ENCODE measurements at regions not wholly inside any gene's neighbourhood (a gene's known extent, or its start where the extent isn't known, plus 50 kb on each side); places are given as distances from the start of the nearest gene placed in this dataset.
"Not testable (repeated sequence)": the region's sequence is repeated elsewhere in the genome, so short reads cannot be mapped to it uniquely, and the experiment has no call there.

DNA sequence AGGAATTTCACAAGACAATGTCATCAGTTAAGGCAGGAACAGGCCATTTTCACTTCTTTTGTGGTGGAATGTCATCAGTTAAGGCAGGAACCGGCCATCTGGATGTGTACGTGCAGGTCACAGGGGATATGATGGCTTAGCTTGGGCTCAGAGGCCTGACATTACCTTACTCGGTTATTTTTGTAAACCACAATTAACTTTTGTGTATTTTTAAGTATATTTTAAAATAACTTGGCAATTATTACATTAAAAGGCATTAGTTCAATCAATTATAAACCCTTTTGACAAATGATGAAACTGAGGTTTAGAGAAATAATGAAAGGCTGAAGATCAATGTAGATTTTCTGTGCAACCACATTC lies 801.3 kb upstream of the CDH10 start:
- H3K9me3 Mint-ChIP-seq = peaks cover 14% of the 10 kb centered on the region in 2 donors
- not testable (repeated sequence) for H3K4me3 Mint-ChIP-seq, ATAC-seq, H3K27me3 Mint-ChIP-seq, DNase-seq, H3K4me1 Mint-ChIP-seq, H3K27ac Mint-ChIP-seq

- H3K4me3 Mint-ChIP-seq, ATAC-seq, H3K27me3 Mint-ChIP-seq, H3K27ac Mint-ChIP-seq, DNase-seq, H3K4me1 Mint-ChIP-seq: not testable (repeated sequence)
- peaks cover 14% of the 10 kb centered on the region in 2 donors for H3K9me3 Mint-ChIP-seq
Measured at GRCh38 chr5:25445381-25446060, 800.7 kb upstream of the CDH10 start.

- Mint-ChIP-seq H3K4me1 (no peaks in the 10 kb centered on the region), H3K27me3 (no peaks in the 10 kb centered on the region), H3K27ac (no peak overlapping the region), H3K4me3 (no peak overlapping the region), H3K9me3 (peaks cover 14% of the 10 kb centered on the region in 2 donors)
- ATAC-seq (no peak), DNase-seq (no peak)
Measured at GRCh38 chr5:25444697-25445096, 799.9 kb upstream of the CDH10 start.

DNA sequence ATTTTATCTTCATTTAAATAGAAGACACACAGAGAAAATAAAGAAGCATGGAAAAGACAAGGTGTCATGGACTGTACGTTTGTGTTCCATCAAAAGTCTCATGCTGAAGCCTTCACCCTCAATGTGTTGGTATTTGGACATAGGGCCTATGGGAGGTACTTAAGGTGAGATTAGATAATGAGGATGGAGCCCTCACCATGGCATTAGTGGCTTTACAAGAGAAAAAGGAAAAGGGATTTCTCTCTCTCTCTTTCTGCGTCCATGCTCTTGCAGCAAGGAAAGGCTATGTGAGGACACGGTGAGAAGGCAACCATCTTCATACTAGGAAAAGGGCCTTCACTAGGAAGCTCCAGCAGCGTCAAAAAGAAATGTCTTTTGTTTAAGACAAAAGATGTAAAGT lies 797.0 kb upstream of the CDH10 start:
- Mint-ChIP-seq H3K9me3 (peaks cover 8 to 17% of the 10 kb centered on the region in 2 donors), H3K4me3 (no peak overlapping the region), H3K27me3 (no peaks in the 10 kb centered on the region), H3K4me1 (no peaks in the 10 kb centered on the region), H3K27ac (no peak overlapping the region)
- ATAC-seq (no peak), DNase-seq (no peak)

DNA sequence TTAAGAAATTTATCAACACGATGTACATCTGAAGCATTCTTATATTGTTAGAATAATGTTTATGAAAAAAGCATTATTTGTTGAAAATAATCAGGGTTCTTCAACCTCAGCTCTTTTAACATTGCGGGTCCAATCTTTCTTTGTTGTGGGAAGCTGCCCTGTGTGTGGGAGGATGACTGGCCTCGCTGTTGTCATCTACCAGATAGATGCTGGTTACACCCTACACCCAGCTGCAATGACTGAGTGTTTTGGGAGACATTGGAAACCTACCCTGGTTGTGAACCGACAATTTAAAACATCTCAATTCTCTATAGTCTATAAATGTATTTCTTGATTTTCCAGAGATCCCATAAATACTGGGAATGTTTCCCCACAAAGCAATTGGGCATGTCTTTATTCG lies 794.2 kb upstream of the CDH10 start:
- no peaks in the 10 kb centered on the region for H3K4me1 Mint-ChIP-seq
- no peak overlapping the region for H3K4me3 Mint-ChIP-seq
- no peak overlapping the region for H3K27ac Mint-ChIP-seq
- no peak for DNase-seq
- H3K9me3 Mint-ChIP-seq = peaks cover 0 to 8% of the 10 kb centered on the region in 2 donors
- no peak for ATAC-seq
- no peaks in the 10 kb centered on the region for H3K27me3 Mint-ChIP-seq

DNA sequence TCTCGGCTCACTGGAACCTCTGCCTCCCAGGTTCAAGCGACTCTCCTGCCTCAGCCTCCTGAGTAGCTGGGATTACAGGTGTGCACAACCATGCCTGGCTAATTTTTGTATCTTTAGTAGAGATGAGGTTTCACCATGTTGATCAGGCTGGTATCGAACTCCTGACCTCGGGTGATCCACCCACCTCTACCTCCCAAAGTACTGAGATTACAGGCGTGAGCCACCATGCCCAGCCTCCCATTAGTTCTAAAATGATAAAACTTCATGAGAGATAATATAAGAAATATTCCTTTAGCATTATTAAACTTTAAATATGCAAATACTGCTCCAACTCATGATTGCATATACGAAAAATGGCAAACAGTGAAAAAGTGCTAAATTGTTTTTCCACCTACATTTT lies 793.6 kb upstream of the CDH10 start:
- not testable (repeated sequence) for H3K27me3 Mint-ChIP-seq, H3K27ac Mint-ChIP-seq, H3K4me1 Mint-ChIP-seq, DNase-seq, ATAC-seq, H3K9me3 Mint-ChIP-seq, H3K4me3 Mint-ChIP-seq

GRCh38 chr5:25436452-25436851 lies 791.7 kb upstream of the CDH10 start:
- Mint-ChIP-seq H3K4me1 (no peaks in the 10 kb centered on the region), H3K4me3 (no peak overlapping the region), H3K27ac (no peak overlapping the region), H3K9me3 (peaks cover 0 to 8% of the 10 kb centered on the region in 2 donors), H3K27me3 (no peaks in the 10 kb centered on the region)
- DNase-seq (no peak), ATAC-seq (no peak)

DNA sequence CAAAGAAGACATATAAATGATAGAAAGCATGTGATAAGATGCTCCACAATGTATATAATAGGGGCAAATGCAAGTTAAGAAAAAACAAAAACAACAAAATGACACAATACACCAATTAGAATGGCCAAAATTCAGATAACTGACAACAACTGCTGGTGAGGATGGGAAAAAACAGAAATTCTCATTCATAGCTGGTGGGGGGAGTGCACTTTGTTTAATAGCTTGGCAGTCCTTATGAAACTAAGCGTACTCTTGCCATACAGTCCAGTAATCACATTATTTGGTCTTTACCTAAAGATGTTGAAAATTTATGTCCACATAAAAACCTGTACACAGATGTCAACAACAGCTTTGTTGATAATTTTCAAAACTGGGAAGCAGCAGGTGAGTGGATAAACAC lies 791.1 kb upstream of the CDH10 start:
- no peak for ATAC-seq
- no peaks in the 10 kb centered on the region for H3K27me3 Mint-ChIP-seq
- no peak overlapping the region for H3K4me3 Mint-ChIP-seq
- peaks cover 0 to 8% of the 10 kb centered on the region in 2 donors for H3K9me3 Mint-ChIP-seq
- H3K4me1 Mint-ChIP-seq = no peaks in the 10 kb centered on the region
- DNase-seq = no peak
- H3K27ac Mint-ChIP-seq = no peak overlapping the region

DNA sequence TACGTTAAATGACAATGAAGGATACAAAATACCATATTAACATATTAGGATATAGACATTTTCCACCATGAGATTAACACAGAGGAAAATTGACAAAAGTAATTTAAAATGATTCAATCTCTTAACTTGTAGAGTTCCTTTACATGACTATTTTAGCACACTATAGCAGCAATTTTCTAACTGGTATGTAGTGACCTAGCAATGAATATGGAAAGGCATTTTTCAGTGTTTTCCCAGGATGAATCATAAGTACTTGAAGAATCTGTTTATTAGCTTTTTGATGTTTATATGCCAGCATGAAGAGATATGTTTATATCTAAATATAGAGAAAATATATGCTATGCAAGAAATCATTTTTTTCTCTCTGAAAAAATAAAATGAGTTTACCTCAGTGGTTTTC lies 782.5 kb upstream of the CDH10 start:
- H3K4me3 Mint-ChIP-seq = no peak overlapping the region
- no peaks in the 10 kb centered on the region for H3K4me1 Mint-ChIP-seq
- DNase-seq (no peak), ATAC-seq (no peak)
- no peaks in the 10 kb centered on the region for H3K27me3 Mint-ChIP-seq
- H3K27ac Mint-ChIP-seq = no peak overlapping the region
- H3K9me3 Mint-ChIP-seq = peaks cover 5 to 6% of the 10 kb centered on the region in 2 donors

- no peaks in the 10 kb centered on the region for H3K27me3 Mint-ChIP-seq
- ATAC-seq = no peak
Measured at GRCh38 chr5:25423271-25423670, 778.5 kb upstream of the CDH10 start.

GRCh38 chr5:25419684-25420083 lies 774.9 kb upstream of the CDH10 start:
- H3K9me3 Mint-ChIP-seq = peaks cover 6 to 12% of the 10 kb centered on the region in 2 donors
- DNase-seq (no peak), ATAC-seq (no peak)
- no peaks in the 10 kb centered on the region for H3K4me1 Mint-ChIP-seq
- H3K27me3 Mint-ChIP-seq = no peaks in the 10 kb centered on the region
- H3K4me3 Mint-ChIP-seq = no peak overlapping the region
- no peak overlapping the region for H3K27ac Mint-ChIP-seq

More at GRCh38 chr5:25423271-25423670, 778.5 kb upstream of the CDH10 start:
- Mint-ChIP-seq H3K27ac (no peak overlapping the region), H3K9me3 (peaks cover 5% of the 10 kb centered on the region in 2 donors), H3K4me1 (no peaks in the 10 kb centered on the region), H3K4me3 (no peak overlapping the region)
- no peak for DNase-seq

DNA sequence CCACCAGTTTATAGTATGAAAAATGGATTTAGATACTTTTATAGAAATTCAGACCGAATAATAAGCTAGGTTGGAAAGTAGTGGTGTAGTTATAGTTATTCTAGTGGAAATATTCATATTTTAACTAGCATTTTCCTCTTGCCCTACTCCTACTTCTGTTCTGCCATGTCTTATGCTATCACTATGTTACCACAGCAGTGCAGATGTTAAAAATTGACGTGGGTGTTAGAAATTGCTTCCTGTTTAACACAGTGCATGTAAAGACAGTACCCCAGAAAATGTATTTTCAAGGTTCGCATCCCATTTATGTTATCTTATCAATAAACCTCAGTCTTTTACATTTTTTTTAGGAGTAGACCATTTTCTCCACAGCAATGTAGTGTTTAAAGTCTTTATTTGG lies 774.2 kb upstream of the CDH10 start:
- Mint-ChIP-seq H3K27ac (no peak overlapping the region), H3K4me1 (no peaks in the 10 kb centered on the region), H3K4me3 (no peak overlapping the region), H3K27me3 (no peaks in the 10 kb centered on the region), H3K9me3 (peaks cover 4 to 12% of the 10 kb centered on the region in 2 donors)
- no peak for ATAC-seq
- no peak for DNase-seq

- peaks cover 4 to 12% of the 10 kb centered on the region in 2 donors for H3K9me3 Mint-ChIP-seq
- H3K4me3 Mint-ChIP-seq = no peak overlapping the region
- DNase-seq (no peak), ATAC-seq (no peak)
- no peaks in the 10 kb centered on the region for H3K4me1 Mint-ChIP-seq
- no peak overlapping the region for H3K27ac Mint-ChIP-seq
- no peaks in the 10 kb centered on the region for H3K27me3 Mint-ChIP-seq
Measured at GRCh38 chr5:25418319-25418859, 773.6 kb upstream of the CDH10 start.

- Mint-ChIP-seq H3K27me3 (no peaks in the 10 kb centered on the region), H3K27ac (no peak overlapping the region), H3K9me3 (peaks cover 4 to 12% of the 10 kb centered on the region in 2 donors), H3K4me1 (no peaks in the 10 kb centered on the region), H3K4me3 (no peak overlapping the region)
- DNase-seq (no peak), ATAC-seq (no peak)
Measured at GRCh38 chr5:25416960-25417359, 772.2 kb upstream of the CDH10 start.

- Mint-ChIP-seq H3K4me1 (no peaks in the 10 kb centered on the region), H3K27me3 (no peaks in the 10 kb centered on the region), H3K27ac (no peak overlapping the region), H3K9me3 (peaks cover 10 to 19% of the 10 kb centered on the region in 2 donors), H3K4me3 (no peak overlapping the region)
- no peak for ATAC-seq
- DNase-seq = no peak
Measured at GRCh38 chr5:25415970-25416369, 771.2 kb upstream of the CDH10 start.

DNA sequence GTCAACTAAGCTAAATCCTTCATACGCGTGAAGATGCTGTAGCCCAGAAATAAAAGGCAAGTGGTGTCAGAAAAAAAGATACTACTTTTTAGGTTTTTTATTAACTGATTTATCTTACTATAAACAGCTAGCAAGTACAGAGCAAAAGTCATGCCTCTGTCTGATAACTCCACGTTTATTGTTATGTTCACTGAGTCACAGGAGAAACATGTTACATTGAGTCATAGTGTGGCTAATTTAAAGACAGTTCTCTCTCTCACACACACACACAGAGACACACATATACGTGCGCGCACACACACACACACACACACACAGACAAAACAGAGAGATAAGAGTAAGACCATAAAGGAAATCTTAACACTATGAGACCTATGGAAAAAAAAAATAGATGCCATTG lies 770.0 kb upstream of the CDH10 start:
- no peak for ATAC-seq
- Mint-ChIP-seq H3K4me3 (no peak overlapping the region), H3K27me3 (no peaks in the 10 kb centered on the region), H3K4me1 (no peaks in the 10 kb centered on the region), H3K9me3 (peaks cover 11 to 19% of the 10 kb centered on the region in 2 donors), H3K27ac (no peak overlapping the region)
- DNase-seq = no peak
